ENCODE measurements at regions not wholly inside any gene's neighbourhood (a gene's known extent, or its start where the extent isn't known, plus 50 kb on each side); places are given as distances from the start of the nearest gene placed in this dataset.

- no peaks in the 10 kb centered on the region for H3K4me1 Mint-ChIP-seq
- DNase-seq: no peak
- H3K27me3 Mint-ChIP-seq (ENCODE audit: low read depth in 3 of 3): no peaks in the 10 kb centered on the region
- H3K9me3 Mint-ChIP-seq: peaks cover 3 to 35% (median 11%) of the 10 kb centered on the region in 6 donors
- H3K36me3 Mint-ChIP-seq: peaks cover 0 to 3% (median 0%) of the 10 kb centered on the region in 3 donors
- H3K27ac Mint-ChIP-seq: no peak overlapping the region
- no peak overlapping the region for H3K4me3 Mint-ChIP-seq
Observed at GRCh38 chr13:103350147-103350546, 283.9 kb upstream of the SLC10A2 start.

DNA sequence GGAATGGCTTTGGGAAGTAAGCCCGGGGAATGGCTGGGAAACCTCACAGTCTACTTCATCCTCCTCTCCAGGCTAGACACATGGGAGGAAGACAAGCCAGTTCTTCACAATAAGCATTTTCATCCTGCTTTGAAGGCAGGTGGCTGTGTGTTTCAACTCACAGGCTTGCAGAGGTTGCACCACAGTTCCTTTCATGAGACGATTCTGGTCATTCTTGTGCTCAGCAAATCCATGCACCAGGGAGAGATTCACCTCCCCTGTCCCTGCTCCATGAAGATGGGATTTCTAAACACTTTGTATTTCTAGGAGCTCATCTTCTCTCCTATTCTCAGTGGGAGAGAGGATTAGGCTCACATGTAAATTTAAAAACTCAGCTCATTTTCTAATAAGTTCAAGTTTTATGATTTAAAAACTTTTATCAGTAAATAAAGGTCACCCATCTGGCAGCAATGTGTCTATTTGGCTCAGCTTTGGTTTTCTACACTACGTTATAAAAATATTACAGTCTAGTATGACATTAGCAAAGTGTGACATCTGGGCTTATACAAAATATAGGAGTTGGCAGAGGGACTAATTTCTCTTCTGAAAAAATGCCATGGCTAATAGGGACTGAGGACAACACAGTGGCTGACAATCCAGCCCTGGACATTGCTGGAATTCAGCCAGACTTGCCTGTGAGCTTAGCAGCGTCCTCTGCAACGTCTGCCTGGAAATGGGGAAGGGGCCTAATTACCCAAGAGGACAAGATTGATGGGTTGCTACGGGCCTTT, 283.2 kb upstream of the SLC10A2 start:
- no peak for DNase-seq
- Mint-ChIP-seq H3K27me3 (ENCODE audit: low read depth in 3 of 3) (no peaks in the 10 kb centered on the region), H3K27ac (no peak overlapping the region), H3K9me3 (peaks cover 8 to 42% (median 17%) of the 10 kb centered on the region in 6 donors), H3K4me1 (no peaks in the 10 kb centered on the region), H3K36me3 (peaks cover 0 to 5% (median 0%) of the 10 kb centered on the region in 3 donors), H3K4me3 (no peak overlapping the region)

DNA sequence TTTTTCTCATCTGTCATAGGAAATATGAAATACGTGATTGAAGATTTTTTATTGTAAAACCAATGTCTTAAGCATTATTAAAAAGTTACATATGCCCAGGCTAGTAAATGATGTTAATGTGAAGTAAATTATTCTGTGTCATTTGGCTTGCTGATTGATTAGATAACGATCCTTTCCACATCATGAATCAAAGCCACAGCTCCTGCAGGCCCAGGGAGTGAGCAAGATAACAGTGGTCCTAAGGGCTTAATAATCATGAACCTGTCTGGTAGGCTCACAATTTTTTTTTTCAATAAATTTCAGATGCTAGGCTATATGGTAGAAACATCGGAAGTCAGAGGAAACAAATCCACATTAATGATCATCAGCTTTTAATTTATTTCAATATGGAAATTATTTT, 269.0 kb upstream of the SLC10A2 start:
- no peak overlapping the region for H3K27ac Mint-ChIP-seq
- no peaks in the 10 kb centered on the region for H3K4me1 Mint-ChIP-seq
- H3K9me3 Mint-ChIP-seq: peaks cover 2 to 26% (median 12%) of the 10 kb centered on the region in 6 donors
- no peak overlapping the region for H3K4me3 Mint-ChIP-seq
- no peak for DNase-seq
- H3K27me3 Mint-ChIP-seq (ENCODE audit: low read depth in 3 of 3): no peaks in the 10 kb centered on the region
- no peaks in the 10 kb centered on the region for H3K36me3 Mint-ChIP-seq

DNA sequence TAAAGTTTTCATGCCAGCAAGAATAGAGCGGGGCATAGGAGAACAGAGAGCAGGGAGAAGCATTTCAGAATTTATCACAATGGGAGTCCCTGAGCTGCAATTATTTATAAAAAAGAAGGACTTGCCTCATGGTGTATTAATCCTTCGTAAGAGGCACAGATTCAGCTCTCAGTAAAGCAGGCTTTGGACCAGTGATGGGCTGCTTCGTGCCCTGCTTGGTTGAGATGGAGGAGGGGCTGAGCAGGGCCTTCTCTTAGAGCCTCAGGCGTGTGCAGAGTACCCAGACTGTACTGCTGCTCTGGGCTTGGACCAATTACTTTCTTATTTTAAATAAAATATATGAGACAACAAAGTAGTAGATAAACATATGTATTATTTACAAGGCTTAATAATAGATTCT, 265.7 kb upstream of the SLC10A2 start:
- Mint-ChIP-seq H3K27me3 (ENCODE audit: low read depth in 3 of 3) (peaks cover 0 to 2% (median 0%) of the 10 kb centered on the region in 3 donors), H3K36me3 (no peaks in the 10 kb centered on the region), H3K9me3 (peaks cover 0 to 30% (median 8%) of the 10 kb centered on the region in 6 donors), H3K4me1 (no peaks in the 10 kb centered on the region), H3K27ac (no peak overlapping the region), H3K4me3 (no peak overlapping the region)
- DNase-seq: no peak

DNA sequence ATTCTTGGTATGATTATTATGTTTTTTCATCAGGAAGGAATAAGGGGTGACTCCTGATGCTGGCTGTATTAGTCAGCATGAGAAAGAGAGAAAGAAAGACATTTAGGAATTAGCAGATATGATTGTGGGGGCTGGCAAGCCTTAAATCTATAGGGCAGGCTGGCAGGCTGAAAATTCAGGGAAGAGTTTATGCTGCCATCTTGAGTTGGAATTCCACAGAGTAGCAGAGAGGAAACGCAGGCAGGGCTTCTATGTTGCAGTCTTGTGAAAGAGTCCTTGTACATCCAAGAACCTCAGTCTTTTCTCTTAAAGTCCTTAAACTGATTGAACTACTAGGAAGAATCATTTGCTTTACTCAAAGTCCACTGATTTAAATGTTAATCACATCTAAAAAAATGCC, 262.7 kb upstream of the SLC10A2 start:
- DNase-seq: no peak
- Mint-ChIP-seq H3K27ac (no peak overlapping the region), H3K4me1 (no peaks in the 10 kb centered on the region), H3K27me3 (ENCODE audit: low read depth in 3 of 3) (peaks cover 0 to 2% (median 0%) of the 10 kb centered on the region in 3 donors), H3K4me3 (no peak overlapping the region), H3K9me3 (peaks cover 2 to 38% (median 9%) of the 10 kb centered on the region in 6 donors), H3K36me3 (no peaks in the 10 kb centered on the region)

- H3K36me3 Mint-ChIP-seq: no peaks in the 10 kb centered on the region
- H3K9me3 Mint-ChIP-seq: peaks cover 0 to 25% (median 7%) of the 10 kb centered on the region in 6 donors
- H3K27ac Mint-ChIP-seq: no peak overlapping the region
- no peak overlapping the region for H3K4me3 Mint-ChIP-seq
- peaks cover 0 to 2% (median 2%) of the 10 kb centered on the region in 3 donors for H3K27me3 Mint-ChIP-seq (ENCODE audit: low read depth in 3 of 3)
- H3K4me1 Mint-ChIP-seq: no peaks in the 10 kb centered on the region
- DNase-seq: no peak
Observed at GRCh38 chr13:103326326-103326725, 260.1 kb upstream of the SLC10A2 start.

GRCh38 chr13:103325672-103326071, 259.5 kb upstream of the SLC10A2 start:
- Mint-ChIP-seq H3K4me1 (no peaks in the 10 kb centered on the region), H3K36me3 (no peaks in the 10 kb centered on the region), H3K9me3 (peaks cover 0 to 23% (median 7%) of the 10 kb centered on the region in 6 donors), H3K27me3 (ENCODE audit: low read depth in 3 of 3) (peaks cover 0 to 2% (median 2%) of the 10 kb centered on the region in 3 donors), H3K4me3 (no peak overlapping the region), H3K27ac (no peak overlapping the region)
- DNase-seq: no peak

DNA sequence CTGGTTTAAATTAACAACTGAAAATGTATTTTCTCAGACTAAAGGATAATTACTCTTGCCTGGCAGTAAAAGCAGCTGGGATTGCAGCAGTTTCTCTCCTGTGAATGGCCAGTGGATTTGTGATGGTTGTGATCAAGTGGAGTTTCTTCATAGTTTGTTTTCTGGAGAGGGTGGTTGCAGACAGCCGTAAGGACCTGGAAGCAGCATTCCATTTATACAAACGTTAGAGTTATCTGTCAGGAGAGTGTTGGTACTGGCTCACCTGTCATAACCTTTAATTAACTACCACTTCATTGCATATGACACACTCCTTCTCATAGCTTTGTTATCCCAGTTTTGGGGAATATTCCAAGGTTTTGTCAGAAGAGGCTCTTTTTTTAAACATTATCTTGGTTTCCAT, 258.4 kb upstream of the SLC10A2 start:
- Mint-ChIP-seq H3K27me3 (ENCODE audit: low read depth in 3 of 3) (peaks cover 0 to 2% (median 2%) of the 10 kb centered on the region in 3 donors), H3K9me3 (peaks cover 0 to 20% (median 5%) of the 10 kb centered on the region in 6 donors), H3K4me3 (no peak overlapping the region), H3K27ac (no peak overlapping the region), H3K4me1 (no peaks in the 10 kb centered on the region), H3K36me3 (no peaks in the 10 kb centered on the region)
- DNase-seq: no peak

GRCh38 chr13:103315711-103316110, 249.5 kb upstream of the SLC10A2 start:
- Mint-ChIP-seq H3K27me3 (ENCODE audit: low read depth in 3 of 3) (no peaks in the 10 kb centered on the region), H3K27ac (no peak overlapping the region), H3K4me1 (no peaks in the 10 kb centered on the region), H3K9me3 (peaks cover 4 to 12% (median 8%) of the 10 kb centered on the region in 6 donors), H3K4me3 (no peak overlapping the region), H3K36me3 (no peaks in the 10 kb centered on the region)
- DNase-seq: no peak

DNA sequence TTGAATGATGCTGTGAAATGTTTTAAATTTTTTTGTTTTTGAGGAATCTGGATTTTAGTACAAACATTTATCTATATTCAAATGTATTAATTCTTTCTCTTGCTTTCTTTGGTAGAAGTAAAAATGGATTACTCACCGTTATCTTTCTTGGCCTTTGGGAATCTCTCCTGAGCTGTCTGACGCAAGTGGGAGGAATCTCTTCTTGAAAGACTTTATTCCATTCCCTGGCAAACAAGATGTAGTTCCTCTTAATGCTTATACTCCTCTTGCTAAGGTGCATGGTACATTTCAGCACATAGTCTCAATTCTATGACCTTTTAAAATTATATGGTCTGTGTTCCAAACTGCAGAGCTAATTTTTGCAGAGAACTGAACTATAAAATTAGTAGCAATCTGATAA, 246.2 kb upstream of the SLC10A2 start:
- peaks cover 2 to 34% (median 11%) of the 10 kb centered on the region in 6 donors for H3K9me3 Mint-ChIP-seq
- DNase-seq: no peak
- no peak overlapping the region for H3K4me3 Mint-ChIP-seq
- H3K27me3 Mint-ChIP-seq (ENCODE audit: low read depth in 3 of 3): no peaks in the 10 kb centered on the region
- no peak overlapping the region for H3K27ac Mint-ChIP-seq
- no peaks in the 10 kb centered on the region for H3K4me1 Mint-ChIP-seq
- no peaks in the 10 kb centered on the region for H3K36me3 Mint-ChIP-seq

GRCh38 chr13:103308667-103309066, 242.4 kb upstream of the SLC10A2 start:
- no peak overlapping the region for H3K4me3 Mint-ChIP-seq
- no peak overlapping the region for H3K27ac Mint-ChIP-seq
- peaks cover 2 to 34% (median 11%) of the 10 kb centered on the region in 6 donors for H3K9me3 Mint-ChIP-seq
- H3K4me1 Mint-ChIP-seq: no peaks in the 10 kb centered on the region
- no peaks in the 10 kb centered on the region for H3K36me3 Mint-ChIP-seq
- H3K27me3 Mint-ChIP-seq (ENCODE audit: low read depth in 3 of 3): peaks cover 0 to 1% (median 0%) of the 10 kb centered on the region in 3 donors
- DNase-seq: no peak

DNA sequence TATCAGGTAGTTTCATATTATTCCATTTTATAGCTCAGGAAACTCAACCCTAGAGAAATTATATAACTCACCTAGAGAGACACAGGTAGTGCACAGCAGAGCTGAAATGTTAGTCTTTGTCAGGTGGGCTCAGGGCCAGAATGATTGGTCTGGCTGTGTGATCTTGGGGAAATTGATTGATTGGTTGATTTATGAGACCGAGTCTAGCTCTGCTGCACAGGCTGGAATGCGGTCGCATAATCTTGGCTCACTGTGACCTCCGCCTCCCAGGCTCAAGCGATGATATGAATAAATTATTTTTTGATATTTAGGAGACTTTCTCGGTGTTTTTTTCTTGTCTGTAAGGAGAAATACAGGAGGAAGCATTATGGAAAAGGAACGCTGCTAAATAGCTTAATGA, 239.9 kb upstream of the SLC10A2 start:
- Mint-ChIP-seq H3K4me1 (no peaks in the 10 kb centered on the region), H3K27ac (no peak overlapping the region), H3K27me3 (ENCODE audit: low read depth in 3 of 3) (peaks cover 0 to 2% (median 1%) of the 10 kb centered on the region in 3 donors), H3K36me3 (no peaks in the 10 kb centered on the region), H3K4me3 (no peak overlapping the region), H3K9me3 (peaks cover 2 to 30% (median 10%) of the 10 kb centered on the region in 6 donors)
- DNase-seq: no peak

GRCh38 chr13:103303078-103303651, 236.9 kb upstream of the SLC10A2 start:
- H3K27ac Mint-ChIP-seq: no peak overlapping the region
- H3K27me3 Mint-ChIP-seq (ENCODE audit: low read depth in 3 of 3): peaks cover 0 to 2% (median 1%) of the 10 kb centered on the region in 3 donors
- H3K4me1 Mint-ChIP-seq: no peaks in the 10 kb centered on the region
- DNase-seq: no peak
- peaks cover 0 to 15% (median 8%) of the 10 kb centered on the region in 6 donors for H3K9me3 Mint-ChIP-seq
- no peaks in the 10 kb centered on the region for H3K36me3 Mint-ChIP-seq
- H3K4me3 Mint-ChIP-seq: no peak overlapping the region

DNA sequence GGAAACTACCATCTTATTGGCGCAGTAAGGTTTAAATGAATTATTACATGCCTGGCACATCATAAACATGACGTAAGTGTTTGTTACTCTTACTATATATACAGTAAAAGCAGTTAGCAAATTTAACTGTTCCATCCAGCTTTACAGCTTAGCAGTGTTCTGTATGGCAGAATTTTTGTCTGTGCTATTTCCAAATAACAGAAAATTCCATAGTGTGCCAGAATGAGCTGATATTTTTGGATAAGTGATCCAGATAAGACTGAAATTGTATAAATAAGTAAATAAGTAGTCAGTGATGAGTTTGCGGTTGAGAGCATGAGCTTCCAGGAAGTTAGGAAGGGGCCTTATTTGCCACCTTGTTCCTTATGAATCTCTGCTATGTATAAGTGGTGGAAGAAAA, 236.5 kb upstream of the SLC10A2 start:
- DNase-seq: no peak
- H3K27me3 Mint-ChIP-seq (ENCODE audit: low read depth in 3 of 3): peaks cover 0 to 2% (median 1%) of the 10 kb centered on the region in 3 donors
- H3K27ac Mint-ChIP-seq: no peak overlapping the region
- H3K4me3 Mint-ChIP-seq: no peak overlapping the region
- H3K9me3 Mint-ChIP-seq: peaks cover 0 to 15% (median 7%) of the 10 kb centered on the region in 6 donors
- H3K36me3 Mint-ChIP-seq: no peaks in the 10 kb centered on the region
- H3K4me1 Mint-ChIP-seq: no peaks in the 10 kb centered on the region
